K562 (cell line): ENCODE measurements at regions not wholly inside any gene's neighbourhood (a gene's known extent, or its start where the extent isn't known, plus 50 kb on each side); places are given as distances from the start of the nearest gene placed in this dataset.
A peak's percentile ranks its signal among the peaks of the same experiment; 100 is the strongest.

Experiments
- ATAC-seq: fragments of 200-7000 bp; cut with Tn5 transposase; 3 replicates; pipeline ENCODE4 v1.9.1; 2020; ENCODE audit warnings: moderate library complexity
- BruUV-seq: library from RNA; stranded (reverse); fragments of 400-500 nt; replicated peaks from 2 replicates; lab custom pipeline; 2021; lab: Mats Ljungman, UMichigan
- CTCF ChIA-PET: fragments of 300-600 bp; formaldehyde crosslinking; extraction: SDS; loops from one replicate; lab custom pipeline; 2021; ENCODE audit warnings: low intra/inter-chr PET ratio; lab: Yijun Ruan, JAX
- POLR2A ChIA-PET: fragments of 300-600, 350-650 bp; sonication (Branson Sonifier 250); formaldehyde crosslinking; extraction: SDS; loops from one replicate; lab custom pipeline; 2021; ENCODE audit warnings: antibody characterized with exemption, inconsistent platforms; lab: Yijun Ruan, JAX
- DNase-seq, 4 experiments: peaks; one replicate each; pipeline versions ENCODE4 v3.0.0 to v3.0.0-alpha.2; 2011 to 2018; ENCODE audit warnings: low spot score in 3 of 4, mixed read lengths in 3 of 4; ENCODE audit errors: extremely low read depth in 1 of 4
- FAIRE-seq: peaks from 2 replicates; lab custom pipeline; 2011; peaks lifted over from hg19 to GRCh38; lab: Jason Lieb, UNC
- H2AFZ ChIP-seq: 2 replicates; pipeline ENCODE4 v1.6.0; 2011; ENCODE audit warnings: low read depth, low read length, control low read depth, inconsistent platforms
- H3K27ac ChIP-seq: fragments of 200-600 bp; 3 replicates; pipeline ENCODE4 v1.8.0; 2011; ENCODE audit warnings: low read depth, mild to moderate bottlenecking, control low read depth, inconsistent platforms, low read length, moderate library complexity, mixed read lengths; ENCODE audit errors: extremely low read depth
- H3K27me3 ChIP-seq, 2 experiments: fragments of 300-600 bp in 1 of 2; 2 replicates in 1 of 2; 3 replicates in 1 of 2; pipeline versions ENCODE4 v1.6.0 to v1.8.0; 2011; ENCODE audit warnings: inconsistent platforms in 2 of 2, low read length in 2 of 2, mild to moderate bottlenecking in 1 of 2, mixed read lengths in 1 of 2, moderate library complexity in 1 of 2; ENCODE audit not compliant: control insufficient read depth in 2 of 2, insufficient read depth in 2 of 2
- H3K36me3 ChIP-seq: fragments of 300-600 bp; 3 replicates; pipeline ENCODE4 v1.8.0; 2011; ENCODE audit warnings: mild to moderate bottlenecking, low read length, inconsistent platforms; ENCODE audit not compliant: control insufficient read depth, insufficient read depth
- H3K4me1 ChIP-seq, 2 experiments: fragments of 200-600 bp in 1 of 2; replicated peaks in 1 of 2; 2 replicates in 1 of 2; 3 replicates in 1 of 2; pipeline versions ENCODE4 v1.5.1 to v1.8.0; 2011; ENCODE audit warnings: inconsistent platforms in 2 of 2, low read length in 2 of 2, mild to moderate bottlenecking in 1 of 2, mixed read lengths in 1 of 2, moderate library complexity in 1 of 2; ENCODE audit not compliant: control insufficient read depth in 2 of 2, insufficient read depth in 2 of 2
- H3K4me2 ChIP-seq: 2 replicates; pipeline ENCODE4 v1.6.1; 2011; ENCODE audit warnings: low read length, control low read depth, inconsistent platforms, mixed read lengths; ENCODE audit not compliant: insufficient read depth
- H3K4me3 ChIP-seq: fragments of 200-600 bp; sonication (generic), shearing (Covaris generic); 2 replicates; pipeline ENCODE4 v1.5.1; 2016; ENCODE audit warnings: control low read depth, inconsistent platforms
- H3K79me2 ChIP-seq: fragments of 200-600 bp; 3 replicates; pipeline ENCODE4 v1.8.0; 2011; ENCODE audit warnings: low read length, inconsistent platforms; ENCODE audit not compliant: control insufficient read depth, insufficient read depth
- H3K9ac ChIP-seq, 2 experiments: 2 replicates each; pipeline versions ENCODE4 v1.6.0 to v1.6.1; 2011; ENCODE audit warnings: low read depth in 2 of 2, low read length in 2 of 2, control low read depth in 1 of 2, inconsistent platforms in 1 of 2, mild to moderate bottlenecking in 1 of 2, mixed read lengths in 1 of 2; ENCODE audit not compliant: insufficient read depth in 1 of 2
- H3K9me1 ChIP-seq: one replicate; pipeline ENCODE4 v1.6.0; 2011; ENCODE audit warnings: inconsistent platforms, mild to moderate bottlenecking, low read length, moderate library complexity; ENCODE audit not compliant: control insufficient read depth, insufficient read depth
- H3K9me3 ChIP-seq: replicated peaks from 2 replicates; pipeline ENCODE4 v1.5.1; 2011; ENCODE audit warnings: low read depth, low read length, inconsistent platforms; ENCODE audit not compliant: control insufficient read depth, insufficient read depth
- H4K20me1 ChIP-seq: replicated peaks from 2 replicates; pipeline ENCODE4 v1.6.1; 2011; ENCODE audit warnings: low read length, inconsistent platforms, mixed read lengths; ENCODE audit not compliant: control insufficient read depth, insufficient read depth
- ARNT ChIP-seq, 2 experiments: fragments of 450-650 bp; IDR thresholded peaks; 2 replicates each; pipeline ENCODE4 v1.6.1; 2016; ENCODE audit warnings: mild to moderate bottlenecking in 1 of 2
- CHD2 ChIP-seq: IDR thresholded peaks from 2 replicates; pipeline ENCODE4 v1.6.1; 2011; ENCODE audit warnings: low read depth, low read length
- ILF3 ChIP-seq: fragments of 450-650 bp; IDR thresholded peaks from 2 replicates; pipeline ENCODE4 v1.6.1; 2018; ENCODE audit warnings: antibody characterized with exemption, mild to moderate bottlenecking, moderate library complexity, borderline replicate concordance
- KLF13 ChIP-seq: fragments of 450-650 bp; IDR thresholded peaks from 2 replicates; pipeline ENCODE4 v1.6.1; 2016; ENCODE audit warnings: missing genetic modification characterization, low read depth, mild to moderate bottlenecking, missing compliant biosample characterization, moderate library complexity, borderline replicate concordance
- OTX1 ChIP-seq: fragments of 450-650 bp; formaldehyde crosslinking; IDR thresholded peaks from 2 replicates; pipeline ENCODE4 v1.4.0; 2022; ENCODE audit warnings: mild to moderate bottlenecking
- PRDM10 ChIP-seq: fragments of 450-650 bp; IDR thresholded peaks from 2 replicates; pipeline ENCODE4 v1.6.1; 2018; ENCODE audit not compliant: partially characterized antibody
- ZBTB9 ChIP-seq: fragments of 450-650 bp; formaldehyde crosslinking; IDR thresholded peaks from 2 replicates; pipeline ENCODE4 v1.4.0; 2020; ENCODE audit warnings: mild to moderate bottlenecking, moderate library complexity
- ZNF280B ChIP-seq: fragments of 250-450 bp; sonication (Bioruptor Pico); IDR thresholded peaks from 2 replicates; pipeline ENCODE4 v1.5.1; 2021; ENCODE audit warnings: mild to moderate bottlenecking
- ZNF584 ChIP-seq: fragments of 200-800 bp; sonication (Bioruptor generic); IDR thresholded peaks from 2 replicates; pipeline ENCODE4 v1.6.1; 2016; ENCODE audit warnings: low read depth, mild to moderate bottlenecking, missing genetic modification characterization, missing compliant biosample characterization
- ZSCAN29 ChIP-seq: fragments of 450-650 bp; IDR thresholded peaks from 2 replicates; pipeline ENCODE4 v1.6.1; 2017
- WGBS: fragments of 100-300 bp; shearing (Covaris generic); methylation state at CpG from one replicate; pipeline ENCODE4 v1.1.6; 2016; ENCODE audit warnings: low coverage, mixed read lengths; ENCODE audit not compliant: insufficient coverage; ENCODE audit errors: missing lambda C conversion rate; 5-methylcytosine and 5-hydroxymethylcytosine counted together
- in situ Hi-C: fragments of 300-500 bp; cut with MboI; formaldehyde crosslinking; loops from 4 replicates; pipeline ENCODE4 v1.15.0; 2018; ENCODE audit warnings: inconsistent platforms, mixed read lengths
- intact Hi-C: fragments of 100-400 bp; cut with micrococcal nuclease; formaldehyde crosslinking; loops from 2 replicates; pipeline ENCODE4 v1.14.2; 2022
- TF ChIP-seq, protein P1 (sequence below): fragments of 250-450 bp; sonication (Bioruptor Pico); IDR thresholded peaks from 2 replicates; pipeline ENCODE4 v1.8.0; 2021; ENCODE audit warnings: moderate library complexity, mild to moderate bottlenecking, inconsistent platforms
- TF ChIP-seq, protein P2 (sequence below), 3 experiments: fragments of 200-800 bp in 1 of 3; fragments of 250-450 bp in 1 of 3; fragments of 450-650 bp in 1 of 3; sonication (Bioruptor Pico) in 1 of 3; sonication (Bioruptor generic) in 1 of 3; formaldehyde crosslinking in 1 of 3; IDR thresholded peaks; 2 replicates each; pipeline versions ENCODE4 v1.6.1 to v1.8.0; 2016 to 2022; ENCODE audit warnings: mild to moderate bottlenecking in 2 of 3, missing genetic modification characterization in 2 of 3, missing compliant biosample characterization in 1 of 3, moderate library complexity in 1 of 3

- peak; percentile 40; the same call in 1 of the 3 replicates for ATAC-seq
- POLR2A ChIA-PET = interaction anchor here (0.7 kb wide), 1 partner anchor 43 kb away, joined by 3 read pairs; no protein-coding TSS in a partner anchor
- no peak for FAIRE-seq
- H3K79me2 ChIP-seq = no peaks in the 10 kb centered on the region
- 17% methylated on average over 2 of the region's 4 CpGs for WGBS
- H3K27ac ChIP-seq = no peak overlapping the region
- TF ChIP-seq CHD2 = no peak
- TF ChIP-seq KLF13 = no peak
- TF ChIP-seq OTX1 (CRISPR knock-in tag) = no peak
- no peak for TF ChIP-seq ILF3
- no peak for TF ChIP-seq ZNF280B
- no peak for TF ChIP-seq PRDM10
- no peak for TF ChIP-seq ZNF584
- TF ChIP-seq, protein P1, sequence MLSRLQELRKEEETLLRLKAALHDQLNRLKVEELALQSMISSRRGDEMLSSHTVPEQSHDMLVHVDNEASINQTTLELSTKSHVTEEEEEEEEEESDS (CRISPR knock-in tag) = no peak
- TF ChIP-seq, protein P2, sequence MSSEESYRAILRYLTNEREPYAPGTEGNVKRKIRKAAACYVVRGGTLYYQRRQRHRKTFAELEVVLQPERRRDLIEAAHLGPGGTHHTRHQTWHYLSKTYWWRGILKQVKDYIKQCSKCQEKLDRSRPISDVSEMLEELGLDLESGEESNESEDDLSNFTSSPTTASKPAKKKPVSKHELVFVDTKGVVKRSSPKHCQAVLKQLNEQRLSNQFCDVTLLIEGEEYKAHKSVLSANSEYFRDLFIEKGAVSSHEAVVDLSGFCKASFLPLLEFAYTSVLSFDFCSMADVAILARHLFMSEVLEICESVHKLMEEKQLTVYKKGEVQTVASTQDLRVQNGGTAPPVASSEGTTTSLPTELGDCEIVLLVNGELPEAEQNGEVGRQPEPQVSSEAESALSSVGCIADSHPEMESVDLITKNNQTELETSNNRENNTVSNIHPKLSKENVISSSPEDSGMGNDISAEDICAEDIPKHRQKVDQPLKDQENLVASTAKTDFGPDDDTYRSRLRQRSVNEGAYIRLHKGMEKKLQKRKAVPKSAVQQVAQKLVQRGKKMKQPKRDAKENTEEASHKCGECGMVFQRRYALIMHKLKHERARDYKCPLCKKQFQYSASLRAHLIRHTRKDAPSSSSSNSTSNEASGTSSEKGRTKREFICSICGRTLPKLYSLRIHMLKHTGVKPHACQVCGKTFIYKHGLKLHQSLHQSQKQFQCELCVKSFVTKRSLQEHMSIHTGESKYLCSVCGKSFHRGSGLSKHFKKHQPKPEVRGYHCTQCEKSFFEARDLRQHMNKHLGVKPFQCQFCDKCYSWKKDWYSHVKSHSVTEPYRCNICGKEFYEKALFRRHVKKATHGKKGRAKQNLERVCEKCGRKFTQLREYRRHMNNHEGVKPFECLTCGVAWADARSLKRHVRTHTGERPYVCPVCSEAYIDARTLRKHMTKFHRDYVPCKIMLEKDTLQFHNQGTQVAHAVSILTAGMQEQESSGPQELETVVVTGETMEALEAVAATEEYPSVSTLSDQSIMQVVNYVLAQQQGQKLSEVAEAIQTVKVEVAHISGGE (CRISPR knock-in tag; IDR thresholded peaks at IDR 0.05) = no peak
- TF ChIP-seq ZBTB9 = no peak
- no peak for TF ChIP-seq ZSCAN29
- TF ChIP-seq ARNT (IDR thresholded peaks at IDR 0.05) = no peak
- H3K4me2 ChIP-seq = no peak overlapping the region
- H3K36me3 ChIP-seq = no peaks in the 10 kb centered on the region
- H3K9ac ChIP-seq = no peak overlapping the region
- CTCF ChIA-PET = no interaction called here
- intact Hi-C loops (no loop called here), in situ Hi-C loops (no loop called here)
- H3K9me3 ChIP-seq = no peaks in the 10 kb centered on the region
- H3K4me1 ChIP-seq = no peaks in the 10 kb centered on the region; a peak in 2 of 5 replicates
- H3K4me3 ChIP-seq = no peak overlapping the region
- no peak overlapping the region for H2AFZ ChIP-seq
- no peak for DNase-seq
- BruUV-seq = no TSS peak
- H3K27me3 ChIP-seq = peaks cover 23 to 36% of the 10 kb centered on the region in 2 experiments
- H4K20me1 ChIP-seq = no peaks in the 10 kb centered on the region
- H3K9me1 ChIP-seq = no peaks in the 10 kb centered on the region
Observed at GRCh38 chr1:112769611-112770010, 54.5 kb upstream of the PPM1J start.
